Lung microvascular endothelial cell (primary cell): ENCODE measurements at regions not wholly inside any gene's neighbourhood (a gene's known extent, or its start where the extent isn't known, plus 50 kb on each side); places are given as distances from the start of the nearest gene placed in this dataset.
A peak's percentile ranks its signal among the peaks of the same experiment; 100 is the strongest.
"Not testable (repeated sequence)": the region's sequence is repeated elsewhere in the genome, so short reads cannot be mapped to it uniquely, and the experiment has no call there.

Experiments
- DNase-seq, 2 donors: peaks; one replicate each; pipeline versions ENCODE4 v3.0.0 to v3.0.0-alpha.2; 2010; ENCODE audit warnings: low read depth in 2 of 2

- DNase-seq: no peak
Measured at GRCh38 chr21:33973268-33973667, 57.7 kb upstream of the ATP5PO start.

DNA sequence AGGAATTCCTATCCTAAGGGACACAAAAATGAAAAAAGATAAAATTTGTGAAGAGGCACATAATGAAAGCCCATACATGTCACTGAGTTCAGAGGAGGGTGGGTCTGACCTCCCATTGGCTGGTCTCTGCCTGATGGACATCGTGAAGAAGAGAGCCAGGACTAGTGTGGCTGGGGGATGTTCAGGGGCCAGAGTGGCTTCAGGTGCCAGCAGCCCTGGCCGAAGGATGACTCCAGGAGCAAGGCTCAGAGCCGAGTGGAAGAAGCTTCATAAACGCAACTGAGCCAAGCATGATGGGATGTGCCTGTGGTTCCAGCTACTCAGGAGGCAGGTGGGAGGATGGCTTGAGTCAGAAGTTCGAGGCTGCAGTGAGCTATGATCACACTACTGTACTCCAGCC lies 56.9 kb upstream of the ATP5PO start:
- DNase-seq: no peak

- DNase-seq: no peak
Measured at GRCh38 chr21:33971492-33972013, 55.9 kb upstream of the ATP5PO start.

GRCh38 chr21:33969581-33969980 lies 54.0 kb upstream of the ATP5PO start:
- DNase-seq: no peak

- DNase-seq: no peak
Measured at GRCh38 chr21:33968995-33969348, 53.4 kb upstream of the ATP5PO start.

GRCh38 chr21:33968080-33968994 lies 52.7 kb upstream of the ATP5PO start:
- DNase-seq: peak; percentile 89 to 90

- DNase-seq: no peak
Measured at GRCh38 chr21:33967086-33967571, 51.5 kb upstream of the ATP5PO start.

- DNase-seq: no peak
Measured at GRCh38 chr21:33966324-33966949, 50.8 kb upstream of the ATP5PO start.

DNA sequence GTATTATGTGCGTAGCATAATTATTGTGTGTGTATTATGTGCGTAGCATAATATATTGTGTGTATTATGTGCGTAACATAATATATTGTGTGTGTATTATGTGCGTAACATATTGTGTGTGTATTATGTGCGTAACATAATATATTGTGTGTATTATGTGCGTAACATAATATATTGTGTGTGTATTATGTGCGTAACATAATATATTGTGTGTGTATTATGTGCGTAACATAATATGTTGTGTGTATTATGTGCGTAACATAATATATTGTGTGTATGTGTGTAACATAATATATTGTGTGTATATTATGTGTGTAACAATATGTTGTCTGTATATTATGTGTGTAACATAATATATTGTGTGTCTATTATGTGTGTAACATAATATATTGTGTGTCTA lies 50.1 kb upstream of the ATP5PO start:
- not testable (repeated sequence) for DNase-seq
